ENCODE measurements at regions not wholly inside any gene's neighbourhood (a gene's known extent, or its start where the extent isn't known, plus 50 kb on each side); places are given as distances from the start of the nearest gene placed in this dataset.
"Not testable (repeated sequence)": the region's sequence is repeated elsewhere in the genome, so short reads cannot be mapped to it uniquely, and the experiment has no call there.

- no peak for DNase-seq (ENCODE audit: low read depth in 2 of 2)
These were observed 85.7 kb downstream of the MYCN start for GRCh38 chr2:16025876-16026640.

DNA sequence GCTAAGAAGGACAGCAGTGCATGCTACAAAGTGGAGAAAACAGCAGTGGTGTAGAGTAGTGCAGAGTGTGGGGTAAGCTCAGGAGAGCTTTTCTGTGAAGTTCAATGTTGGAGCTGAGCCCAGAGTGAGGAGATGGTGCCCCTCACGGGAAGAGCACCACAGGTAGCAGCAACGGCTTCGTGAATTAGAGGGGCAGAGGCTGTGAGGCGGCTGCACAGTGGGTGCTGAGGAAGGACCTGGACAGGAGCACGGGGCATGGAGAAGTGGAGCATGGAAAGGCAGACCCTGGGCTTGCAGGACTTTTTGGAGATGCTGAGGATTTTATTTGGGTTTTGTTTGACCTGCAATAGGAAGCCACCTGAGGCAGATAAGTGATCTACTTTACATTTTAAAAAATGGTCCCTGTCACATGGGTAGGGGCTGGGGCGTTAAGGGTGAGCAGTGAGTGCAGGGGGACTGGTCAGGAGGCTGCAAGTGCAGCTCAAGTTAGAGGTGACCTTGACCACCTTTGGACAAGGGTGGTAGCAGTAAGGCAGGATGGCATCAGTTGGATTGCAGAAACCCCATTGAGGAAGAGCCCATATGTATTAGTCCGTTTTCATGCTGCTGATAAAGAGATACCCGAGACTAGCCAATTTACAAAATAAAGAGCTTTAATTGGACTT is 85.0 kb downstream of the MYCN start:
- no peak for DNase-seq (ENCODE audit: low read depth in 2 of 2)

- not testable (repeated sequence) for DNase-seq (ENCODE audit: low read depth in 2 of 2)
These were observed 84.3 kb downstream of the MYCN start for GRCh38 chr2:16024628-16025027.

DNA sequence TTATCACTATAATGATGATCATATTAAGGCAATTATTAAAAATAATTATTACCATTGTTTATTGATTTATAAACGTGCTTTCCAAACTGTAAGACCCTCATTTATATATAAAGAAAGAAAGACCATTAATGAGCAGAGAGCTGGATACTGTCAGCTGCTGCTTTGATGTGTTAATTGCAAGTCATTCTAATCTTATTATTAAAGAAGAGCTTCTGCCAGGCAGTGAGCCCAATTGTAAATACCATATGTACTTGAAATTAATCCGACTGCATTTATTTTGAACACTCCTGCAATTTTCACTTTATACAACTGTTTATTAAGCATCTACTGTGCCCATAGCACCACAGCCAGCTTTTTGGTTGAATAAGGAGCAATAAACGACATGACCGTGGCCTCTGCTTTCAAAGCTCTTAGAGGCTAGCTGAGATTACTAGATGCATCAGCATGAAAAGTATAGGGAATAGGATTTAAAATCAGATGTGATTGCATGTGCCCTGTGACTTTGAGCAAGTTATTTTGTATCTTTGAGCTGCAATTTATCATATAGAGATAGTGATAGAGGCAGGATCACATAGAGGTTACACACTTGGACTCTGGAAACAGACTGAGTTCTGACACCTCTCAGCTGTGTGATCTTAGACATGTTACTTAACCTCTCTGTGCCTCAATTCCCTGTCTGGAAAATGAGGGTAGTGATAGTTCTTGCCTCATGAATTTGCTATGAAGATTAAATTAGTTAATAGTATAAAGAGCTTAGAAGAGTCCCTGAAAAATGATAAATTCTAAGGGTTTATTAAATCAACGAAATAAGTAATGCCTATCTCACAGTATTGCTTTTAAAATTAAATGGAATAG is 83.4 kb downstream of the MYCN start:
- no peak for DNase-seq (ENCODE audit: low read depth in 2 of 2)

GRCh38 chr2:16022548-16023240 is 82.3 kb downstream of the MYCN start:
- no peak for DNase-seq (ENCODE audit: low read depth in 2 of 2)

- no peak for DNase-seq (ENCODE audit: low read depth in 2 of 2)
These were observed 81.4 kb downstream of the MYCN start for GRCh38 chr2:16021611-16022363.

DNA sequence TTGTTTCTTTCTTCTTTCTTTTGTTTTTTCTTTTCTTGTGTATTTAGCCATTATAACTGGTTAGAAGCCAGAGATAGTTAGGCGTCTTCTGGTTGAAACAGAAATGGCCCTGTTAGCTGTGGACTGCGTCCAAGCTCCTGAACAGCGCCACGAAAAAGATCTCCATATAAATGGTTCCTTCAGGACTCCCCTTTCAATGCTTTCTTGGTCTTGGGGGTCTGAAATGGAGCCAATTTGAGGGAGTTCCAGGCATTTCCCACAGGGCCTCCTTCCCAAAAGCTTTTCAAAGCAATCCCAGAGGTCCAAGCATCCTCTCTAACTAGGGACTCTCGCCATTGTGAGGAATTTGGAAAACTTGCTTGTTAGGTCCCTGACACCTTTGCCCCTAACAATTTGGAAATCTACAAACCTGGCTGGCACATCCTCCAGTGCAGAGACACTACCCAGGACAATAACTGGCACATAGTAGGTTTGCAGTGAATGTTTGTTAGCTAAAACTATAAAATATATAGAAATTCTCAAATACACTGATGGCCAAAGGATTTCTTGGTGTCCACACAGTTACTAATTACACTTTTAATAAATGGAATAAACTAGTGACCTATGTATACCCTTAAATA is 80.1 kb downstream of the MYCN start:
- no peak for DNase-seq (ENCODE audit: low read depth in 2 of 2)

- DNase-seq (ENCODE audit: low read depth in 2 of 2), result no peak
These were observed 79.4 kb downstream of the MYCN start for GRCh38 chr2:16019617-16020351.

- DNase-seq (ENCODE audit: low read depth in 2 of 2), result no peak
These were observed 78.7 kb downstream of the MYCN start for GRCh38 chr2:16019060-16019480.

DNA sequence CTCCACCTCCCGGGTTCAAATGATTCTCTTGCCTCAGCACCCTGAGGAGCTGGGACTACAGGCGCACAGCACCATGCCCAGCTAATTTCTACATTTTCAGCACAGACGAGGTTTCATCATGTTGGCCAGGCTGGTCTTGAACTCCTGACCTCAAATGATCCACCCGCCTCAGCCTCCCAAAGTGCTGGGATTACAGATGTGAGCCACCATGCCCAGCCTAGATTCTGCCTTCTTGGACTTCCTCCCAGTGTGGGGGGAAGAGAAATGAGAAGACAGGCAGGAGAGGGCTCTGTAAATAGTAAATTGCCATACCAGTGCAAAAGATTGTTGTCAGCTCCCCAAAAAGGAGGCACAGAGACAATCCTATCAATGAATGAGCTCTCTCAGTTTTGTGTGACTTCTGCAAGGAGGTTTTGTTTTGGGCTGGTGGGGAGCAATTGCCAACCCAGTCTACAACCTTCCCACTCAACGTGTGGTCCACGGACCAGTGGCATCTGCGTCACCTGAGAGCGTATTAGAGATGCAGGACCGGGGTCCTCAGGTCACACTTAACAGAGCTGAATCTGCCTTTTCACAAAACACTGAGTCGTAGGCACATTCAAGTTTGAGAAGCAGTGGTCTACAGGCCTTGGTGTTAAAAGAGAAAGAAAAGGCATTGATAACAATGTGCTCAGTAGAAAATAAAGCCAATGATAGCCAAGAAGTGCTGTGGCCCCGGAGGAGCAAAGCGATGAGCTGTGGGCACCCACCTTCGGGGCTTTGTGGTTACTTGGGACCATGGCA is 78.1 kb downstream of the MYCN start:
- DNase-seq (ENCODE audit: low read depth in 2 of 2), result no peak

DNA sequence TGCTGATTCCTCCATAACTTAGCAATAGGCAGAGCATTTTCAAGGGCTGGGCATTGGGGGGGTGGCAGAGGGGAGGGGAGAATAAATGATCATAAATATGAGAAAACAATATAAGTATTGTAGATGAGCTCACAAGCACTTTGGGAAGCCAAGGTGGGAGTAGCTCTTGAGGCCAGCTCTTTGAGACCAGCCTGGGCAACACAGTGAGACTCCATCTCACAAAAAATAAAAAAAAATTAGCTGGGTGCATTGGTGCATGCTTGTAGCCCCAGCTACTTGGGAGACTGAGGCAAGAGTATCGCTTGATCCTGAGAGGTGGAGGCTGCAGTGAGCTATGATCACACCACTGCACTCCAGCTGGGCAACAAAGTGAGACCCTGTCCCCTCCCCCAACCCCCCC is 75.9 kb downstream of the MYCN start:
- DNase-seq (ENCODE audit: low read depth in 2 of 2), result no peak

DNA sequence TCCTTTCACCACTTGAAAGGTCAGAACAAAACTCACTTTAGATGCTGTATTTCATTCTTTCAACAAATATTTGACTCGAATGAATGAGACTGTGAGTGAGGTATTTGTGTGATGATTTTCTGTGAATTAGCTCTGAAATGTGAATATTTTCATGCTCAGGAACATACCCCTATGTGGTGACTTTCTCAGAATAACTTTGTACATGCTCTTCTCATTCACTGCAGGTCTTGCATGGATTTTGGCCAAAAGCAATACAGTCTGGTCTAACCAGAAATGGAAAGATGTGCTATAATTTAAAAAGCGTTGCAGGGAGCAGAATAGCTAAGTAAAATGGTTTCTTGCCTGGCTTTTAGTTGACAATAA is 75.5 kb downstream of the MYCN start:
- peak in 1 of 2 donors; percentile 31 for DNase-seq (ENCODE audit: low read depth in 2 of 2)

- DNase-seq (ENCODE audit: low read depth in 2 of 2), result no peak
These were observed 75.0 kb downstream of the MYCN start for GRCh38 chr2:16015210-16015902.

DNA sequence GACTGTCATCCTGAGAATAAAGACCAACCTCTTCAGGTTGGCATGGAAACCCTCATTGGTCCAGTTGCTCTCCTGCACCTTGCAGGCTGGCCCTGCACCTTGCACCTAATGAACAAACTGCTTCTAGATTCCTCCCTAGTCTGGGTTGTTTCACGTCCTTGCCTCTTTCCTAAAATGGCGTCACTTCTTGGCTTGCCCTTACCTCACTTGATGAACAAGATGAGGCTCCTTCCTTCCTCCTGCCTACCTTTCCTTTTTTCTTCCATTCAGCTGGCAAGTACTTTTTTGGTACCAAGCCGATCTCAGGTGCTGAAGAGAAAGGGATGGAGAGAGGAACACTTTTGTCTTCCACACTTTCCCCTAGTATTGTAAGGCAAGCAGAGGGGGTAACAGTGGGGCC is 74.5 kb downstream of the MYCN start:
- DNase-seq (ENCODE audit: low read depth in 2 of 2), result no peak

GRCh38 chr2:16014041-16014787 is 73.9 kb downstream of the MYCN start:
- peak in 1 of 2 donors; percentile 69 for DNase-seq (ENCODE audit: low read depth in 2 of 2)

GRCh38 chr2:16013359-16013911 is 73.1 kb downstream of the MYCN start:
- no peak for DNase-seq (ENCODE audit: low read depth in 2 of 2)

GRCh38 chr2:16012626-16013358 is 72.4 kb downstream of the MYCN start:
- DNase-seq (ENCODE audit: low read depth in 2 of 2), result no peak
